ENCODE measurements at regions not wholly inside any gene's neighbourhood (a gene's known extent, or its start where the extent isn't known, plus 50 kb on each side); places are given as distances from the start of the nearest gene placed in this dataset.

GRCh38 chr5:133718457-133718856 lies 106.1 kb upstream of the FSTL4 start:
- no peak for DNase-seq
- Histone ChIP-seq H3K4me3 (ENCODE audit: low read length in 2 of 2) (no peak overlapping the region), H3K27me3 (ENCODE audit: insufficient read depth, low read length) (no peaks in the 10 kb centered on the region), H3K36me3 (ENCODE audit: insufficient read depth, low read length) (no peaks in the 10 kb centered on the region), H3K27ac (ENCODE audit: low read depth, low read length) (no peak overlapping the region), H3K4me1 (ENCODE audit: insufficient read depth, low read length) (no peaks in the 10 kb centered on the region), H3K9me3 (ENCODE audit: control insufficient read depth in 1 of 2, low read length in 2 of 2) (peaks cover 0 to 7% of the 10 kb centered on the region in 2 donors)
- Mint-ChIP-seq H3K27me3 (peaks cover 7 to 15% of the 10 kb centered on the region in 2 donors), H3K36me3 (peaks cover 0 to 4% of the 10 kb centered on the region in 2 donors), H3K4me1 (no peaks in the 10 kb centered on the region), H3K4me3 (no peak overlapping the region), H3K9me3 (peaks cover 4 to 34% (median 28%) of the 10 kb centered on the region in 8 donors), H3K27ac (no peak overlapping the region)
- intact Hi-C loops (cut with micrococcal nuclease), result no loop called here
- POLR2A ChIA-PET (ENCODE audit: partially characterized antibody), result no interaction called here
- CTCF ChIA-PET (ENCODE audit: partially characterized antibody), result no interaction called here

- Mint-ChIP-seq H3K4me1 (no peaks in the 10 kb centered on the region), H3K27ac (no peak overlapping the region), H3K27me3 (peaks cover 7 to 17% of the 10 kb centered on the region in 2 donors), H3K4me3 (no peak overlapping the region), H3K9me3 (peaks cover 0 to 17% (median 13%) of the 10 kb centered on the region in 8 donors), H3K36me3 (no peaks in the 10 kb centered on the region)
- intact Hi-C loops (cut with micrococcal nuclease), result no loop called here
- H3K9me3 ChIP-seq (ENCODE audit: control insufficient read depth in 1 of 2, low read length in 2 of 2), result no peaks in the 10 kb centered on the region
- CTCF ChIA-PET (ENCODE audit: partially characterized antibody), result no interaction called here
- no peak for DNase-seq
- H3K36me3 ChIP-seq (ENCODE audit: insufficient read depth, low read length), result no peaks in the 10 kb centered on the region
- no peaks in the 10 kb centered on the region for H3K4me1 ChIP-seq (ENCODE audit: insufficient read depth, low read length)
- no peak overlapping the region for H3K27ac ChIP-seq (ENCODE audit: low read depth, low read length)
- no peaks in the 10 kb centered on the region for H3K27me3 ChIP-seq (ENCODE audit: insufficient read depth, low read length)
- no peak overlapping the region for H3K4me3 ChIP-seq (ENCODE audit: low read length in 2 of 2)
- POLR2A ChIA-PET (ENCODE audit: partially characterized antibody), result no interaction called here
Observed at GRCh38 chr5:133716532-133717183, 104.3 kb upstream of the FSTL4 start.

- no peaks in the 10 kb centered on the region for H3K36me3 ChIP-seq (ENCODE audit: insufficient read depth, low read length)
- POLR2A ChIA-PET (ENCODE audit: partially characterized antibody), result no interaction called here
- Mint-ChIP-seq H3K27me3 (peaks cover 5 to 17% of the 10 kb centered on the region in 2 donors), H3K27ac (no peak overlapping the region), H3K36me3 (no peaks in the 10 kb centered on the region), H3K4me1 (no peaks in the 10 kb centered on the region), H3K9me3 (peaks cover 0 to 7% (median 4%) of the 10 kb centered on the region in 8 donors), H3K4me3 (no peak overlapping the region)
- intact Hi-C loops (cut with micrococcal nuclease), result no loop called here
- no peaks in the 10 kb centered on the region for H3K4me1 ChIP-seq (ENCODE audit: insufficient read depth, low read length)
- CTCF ChIA-PET (ENCODE audit: partially characterized antibody), result no interaction called here
- H3K9me3 ChIP-seq (ENCODE audit: control insufficient read depth in 1 of 2, low read length in 2 of 2), result no peaks in the 10 kb centered on the region
- no peak overlapping the region for H3K4me3 ChIP-seq (ENCODE audit: low read length in 2 of 2)
- no peak overlapping the region for H3K27ac ChIP-seq (ENCODE audit: low read depth, low read length)
- no peak for DNase-seq
- no peaks in the 10 kb centered on the region for H3K27me3 ChIP-seq (ENCODE audit: insufficient read depth, low read length)
Observed at GRCh38 chr5:133715616-133716015, 103.3 kb upstream of the FSTL4 start.

- Mint-ChIP-seq H3K27me3 (peaks cover 5 to 17% of the 10 kb centered on the region in 2 donors), H3K27ac (no peak overlapping the region), H3K4me1 (no peaks in the 10 kb centered on the region), H3K9me3 (peaks cover 0 to 3% (median 1%) of the 10 kb centered on the region in 8 donors), H3K4me3 (no peak overlapping the region), H3K36me3 (no peaks in the 10 kb centered on the region)
- Histone ChIP-seq H3K27me3 (ENCODE audit: insufficient read depth, low read length) (no peaks in the 10 kb centered on the region), H3K36me3 (ENCODE audit: insufficient read depth, low read length) (no peaks in the 10 kb centered on the region), H3K9me3 (ENCODE audit: control insufficient read depth in 1 of 2, low read length in 2 of 2) (no peaks in the 10 kb centered on the region), H3K4me1 (ENCODE audit: insufficient read depth, low read length) (no peaks in the 10 kb centered on the region), H3K27ac (ENCODE audit: low read depth, low read length) (no peak overlapping the region), H3K4me3 (ENCODE audit: low read length in 2 of 2) (no peak overlapping the region)
- POLR2A ChIA-PET (ENCODE audit: partially characterized antibody), result no interaction called here
- CTCF ChIA-PET (ENCODE audit: partially characterized antibody), result no interaction called here
- intact Hi-C loops (cut with micrococcal nuclease), result no loop called here
- DNase-seq, result no peak
Observed at GRCh38 chr5:133715216-133715615, 102.9 kb upstream of the FSTL4 start.

- no peaks in the 10 kb centered on the region for H3K4me1 Mint-ChIP-seq
Observed at GRCh38 chr5:133714161-133714915, 102.0 kb upstream of the FSTL4 start.

GRCh38 chr5:133713751-133714150 lies 101.4 kb upstream of the FSTL4 start:
- H3K4me1 ChIP-seq (ENCODE audit: insufficient read depth, low read length), result no peaks in the 10 kb centered on the region
- Mint-ChIP-seq H3K4me1 (no peaks in the 10 kb centered on the region), H3K36me3 (no peaks in the 10 kb centered on the region), H3K27ac (no peak overlapping the region), H3K27me3 (peaks cover 7 to 14% of the 10 kb centered on the region in 2 donors), H3K4me3 (no peak overlapping the region), H3K9me3 (no peaks in the 10 kb centered on the region)
- H3K27me3 ChIP-seq (ENCODE audit: insufficient read depth, low read length), result no peaks in the 10 kb centered on the region
- POLR2A ChIA-PET (ENCODE audit: partially characterized antibody), result no interaction called here
- H3K9me3 ChIP-seq (ENCODE audit: control insufficient read depth in 1 of 2, low read length in 2 of 2), result no peaks in the 10 kb centered on the region
- H3K36me3 ChIP-seq (ENCODE audit: insufficient read depth, low read length), result no peaks in the 10 kb centered on the region
- DNase-seq, result no peak
- CTCF ChIA-PET (ENCODE audit: partially characterized antibody), result no interaction called here
- intact Hi-C loops (cut with micrococcal nuclease), result no loop called here
- H3K27ac ChIP-seq (ENCODE audit: low read depth, low read length), result no peak overlapping the region
- no peak overlapping the region for H3K4me3 ChIP-seq (ENCODE audit: low read length in 2 of 2)

More at GRCh38 chr5:133714161-133714915, 102.0 kb upstream of the FSTL4 start:
- Mint-ChIP-seq H3K27ac (no peak overlapping the region), H3K36me3 (no peaks in the 10 kb centered on the region), H3K9me3 (no peaks in the 10 kb centered on the region), H3K4me3 (no peak overlapping the region), H3K27me3 (peaks cover 7 to 14% of the 10 kb centered on the region in 2 donors)
- intact Hi-C loops (cut with micrococcal nuclease), result no loop called here
- Histone ChIP-seq H3K4me1 (ENCODE audit: insufficient read depth, low read length) (no peaks in the 10 kb centered on the region), H3K27me3 (ENCODE audit: insufficient read depth, low read length) (no peaks in the 10 kb centered on the region), H3K36me3 (ENCODE audit: insufficient read depth, low read length) (no peaks in the 10 kb centered on the region), H3K9me3 (ENCODE audit: control insufficient read depth in 1 of 2, low read length in 2 of 2) (no peaks in the 10 kb centered on the region), H3K27ac (ENCODE audit: low read depth, low read length) (no peak overlapping the region), H3K4me3 (ENCODE audit: low read length in 2 of 2) (no peak overlapping the region)
- POLR2A ChIA-PET (ENCODE audit: partially characterized antibody), result no interaction called here
- no peak for DNase-seq
- CTCF ChIA-PET (ENCODE audit: partially characterized antibody), result no interaction called here

GRCh38 chr5:133713209-133713608 lies 100.9 kb upstream of the FSTL4 start:
- Mint-ChIP-seq H3K9me3 (no peaks in the 10 kb centered on the region), H3K4me3 (no peak overlapping the region), H3K36me3 (no peaks in the 10 kb centered on the region), H3K27ac (no peak overlapping the region), H3K27me3 (peaks cover 5 to 10% of the 10 kb centered on the region in 2 donors), H3K4me1 (no peaks in the 10 kb centered on the region)
- Histone ChIP-seq H3K36me3 (ENCODE audit: insufficient read depth, low read length) (no peaks in the 10 kb centered on the region), H3K27me3 (ENCODE audit: insufficient read depth, low read length) (no peaks in the 10 kb centered on the region), H3K9me3 (ENCODE audit: control insufficient read depth in 1 of 2, low read length in 2 of 2) (no peaks in the 10 kb centered on the region), H3K27ac (ENCODE audit: low read depth, low read length) (no peak overlapping the region), H3K4me3 (ENCODE audit: low read length in 2 of 2) (no peak overlapping the region), H3K4me1 (ENCODE audit: insufficient read depth, low read length) (no peaks in the 10 kb centered on the region)
- POLR2A ChIA-PET (ENCODE audit: partially characterized antibody), result no interaction called here
- intact Hi-C loops (cut with micrococcal nuclease), result no loop called here
- DNase-seq, result no peak
- CTCF ChIA-PET (ENCODE audit: partially characterized antibody), result no interaction called here
